GM10266 (cell line): ENCODE measurements at regions not wholly inside any gene's neighbourhood (a gene's known extent, or its start where the extent isn't known, plus 50 kb on each side); places are given as distances from the start of the nearest gene placed in this dataset.

Source experiments
- DNase-seq: peaks from one replicate; pipeline ENCODE4 v3.0.0; 2012; ENCODE audit errors: extremely low spot score
- CTCF ChIP-seq: IDR thresholded peaks from 2 replicates; pipeline ENCODE4 v1.5.1; 2012; ENCODE audit warnings: mild to moderate bottlenecking, low read depth; ENCODE audit not compliant: control insufficient read depth, insufficient read depth; ENCODE audit errors: missing control alignments

- TF ChIP-seq CTCF, result no peak
- DNase-seq, result no peak
Observed at GRCh38 chr21:15151385-15152103, 86.7 kb upstream of the NRIP1 start.

GRCh38 chr21:15152591-15152990, 87.8 kb upstream of the NRIP1 start:
- no peak for DNase-seq
- no peak for TF ChIP-seq CTCF

- TF ChIP-seq CTCF, result no peak
- DNase-seq, result peak; percentile 7
Observed at GRCh38 chr21:15159382-15160020, 94.7 kb upstream of the NRIP1 start.

GRCh38 chr21:15160136-15160535, 95.3 kb upstream of the NRIP1 start:
- DNase-seq, result no peak
- no peak for TF ChIP-seq CTCF

GRCh38 chr21:15162921-15163320, 98.1 kb upstream of the NRIP1 start:
- no peak for TF ChIP-seq CTCF

GRCh38 chr21:15164273-15164672, 99.5 kb upstream of the NRIP1 start:
- TF ChIP-seq CTCF, result no peak
- no peak for DNase-seq

More at GRCh38 chr21:15162921-15163320, 98.1 kb upstream of the NRIP1 start:
- DNase-seq, result no peak

GRCh38 chr21:15164678-15165303, 100.0 kb upstream of the NRIP1 start:
- no peak for TF ChIP-seq CTCF
- no peak for DNase-seq
